ENCODE measurements at regions not wholly inside any gene's neighbourhood (a gene's known extent, or its start where the extent isn't known, plus 50 kb on each side); places are given as distances from the start of the nearest gene placed in this dataset.

GRCh38 chr18:47680488-47680887 is 250.0 kb downstream of the SMAD2 start:
- Histone ChIP-seq H3K79me2 (ENCODE audit: insufficient read depth, low read length) (no peaks in the 10 kb centered on the region), H3K36me3 (replicated peaks in 1 of 2; ENCODE audit: control insufficient read depth in 1 of 2, insufficient read depth in 2 of 2, low read length in 2 of 2) (no peaks in the 10 kb centered on the region), H4K20me1 (ENCODE audit: insufficient read depth, low read length) (no peaks in the 10 kb centered on the region), H3K9me3 (replicated peaks in 1 of 2; ENCODE audit: control insufficient read depth in 1 of 2, insufficient read depth in 1 of 2, low read length in 2 of 2) (no peaks in the 10 kb centered on the region), H3K4me2 (replicated peaks; ENCODE audit: extremely low read depth, low read length, poor library complexity, severe bottlenecking) (no peak overlapping the region), H3K4me3 (replicated peaks in 1 of 3; ENCODE audit: low read depth in 2 of 3, low read length in 3 of 3) (no peak overlapping the region), H3K27me3 (ENCODE audit: control insufficient read depth in 2 of 2, insufficient read depth in 2 of 2, low read length in 2 of 2) (no peaks in the 10 kb centered on the region), H3K9ac (ENCODE audit: insufficient read depth, low read length, poor library complexity, severe bottlenecking) (no peak overlapping the region), H3K27ac (ENCODE audit: low read depth in 1 of 2, low read length in 2 of 2) (no peak overlapping the region), H2AFZ (ENCODE audit: insufficient read depth, low read depth, low read length, poor library complexity, severe bottlenecking) (no peak overlapping the region), H3K4me1 (ENCODE audit: control insufficient read depth in 1 of 2, insufficient read depth in 2 of 2, low read length in 2 of 2) (no peaks in the 10 kb centered on the region)
- Mint-ChIP-seq H3K27ac (no peak overlapping the region), H3K4me1 (no peaks in the 10 kb centered on the region), H3K4me3 (no peak overlapping the region), H3K27me3 (ENCODE audit: low read depth in 3 of 3) (peaks cover 3 to 4% (median 4%) of the 10 kb centered on the region in 3 donors), H3K36me3 (no peaks in the 10 kb centered on the region), H3K9me3 (peaks cover 0 to 5% (median 2%) of the 10 kb centered on the region in 7 donors)
- no peak for DNase-seq
- intact Hi-C loops (cut with micrococcal nuclease), result no loop called here
- no peak for TF ChIP-seq CTCF (IDR thresholded peaks at IDR 0.05)
- WGBS (ENCODE audit: insufficient coverage), result no CpG with 5 or more reads among the region's 1 CpG

GRCh38 chr18:47679864-47680263 is 250.6 kb downstream of the SMAD2 start:
- intact Hi-C loops (cut with micrococcal nuclease), result no loop called here
- Mint-ChIP-seq H3K36me3 (no peaks in the 10 kb centered on the region), H3K27ac (no peak overlapping the region), H3K4me3 (no peak overlapping the region), H3K4me1 (no peaks in the 10 kb centered on the region), H3K9me3 (peaks cover 0 to 5% (median 2%) of the 10 kb centered on the region in 7 donors), H3K27me3 (ENCODE audit: low read depth in 3 of 3) (peaks cover 2 to 4% (median 3%) of the 10 kb centered on the region in 3 donors)
- no peak for TF ChIP-seq CTCF (IDR thresholded peaks at IDR 0.05)
- WGBS (ENCODE audit: insufficient coverage), result no CpG with 5 or more reads among the region's 2 CpGs
- Histone ChIP-seq H3K27ac (ENCODE audit: low read depth in 1 of 2, low read length in 2 of 2) (no peak overlapping the region), H3K4me1 (ENCODE audit: control insufficient read depth in 1 of 2, insufficient read depth in 2 of 2, low read length in 2 of 2) (no peaks in the 10 kb centered on the region), H3K79me2 (ENCODE audit: insufficient read depth, low read length) (no peaks in the 10 kb centered on the region), H3K36me3 (replicated peaks in 1 of 2; ENCODE audit: control insufficient read depth in 1 of 2, insufficient read depth in 2 of 2, low read length in 2 of 2) (no peaks in the 10 kb centered on the region), H4K20me1 (ENCODE audit: insufficient read depth, low read length) (no peaks in the 10 kb centered on the region), H3K27me3 (ENCODE audit: control insufficient read depth in 2 of 2, insufficient read depth in 2 of 2, low read length in 2 of 2) (no peaks in the 10 kb centered on the region), H3K9me3 (replicated peaks in 1 of 2; ENCODE audit: control insufficient read depth in 1 of 2, insufficient read depth in 1 of 2, low read length in 2 of 2) (no peaks in the 10 kb centered on the region), H3K4me2 (replicated peaks; ENCODE audit: extremely low read depth, low read length, poor library complexity, severe bottlenecking) (no peak overlapping the region), H3K4me3 (replicated peaks in 1 of 3; ENCODE audit: low read depth in 2 of 3, low read length in 3 of 3) (no peak overlapping the region), H3K9ac (ENCODE audit: insufficient read depth, low read length, poor library complexity, severe bottlenecking) (no peak overlapping the region), H2AFZ (ENCODE audit: insufficient read depth, low read depth, low read length, poor library complexity, severe bottlenecking) (no peak overlapping the region)
- DNase-seq, result no peak
